DOHH2 (cell line): ENCODE measurements at regions not wholly inside any gene's neighbourhood (a gene's known extent, or its start where the extent isn't known, plus 50 kb on each side); places are given as distances from the start of the nearest gene placed in this dataset.

Experiments used
- EZH2phosphoT487 ChIP-seq: fragments of 200-600 bp; sonication (generic); IDR thresholded peaks from 2 replicates; pipeline ENCODE4 v1.6.1; 2017; ENCODE audit warnings: borderline replicate concordance, mild to moderate bottlenecking, antibody characterized with exemption, low read length, moderate library complexity, mixed read lengths
- TF ChIP-seq, protein P1 (sequence below): fragments of 200-600 bp; sonication (generic); IDR thresholded peaks from one replicate; pipeline ENCODE4 v1.5.1; 2014; ENCODE audit warnings: antibody characterized with exemption, mild to moderate bottlenecking, low read depth, low read length; ENCODE audit not compliant: poor library complexity, severe bottlenecking

DNA sequence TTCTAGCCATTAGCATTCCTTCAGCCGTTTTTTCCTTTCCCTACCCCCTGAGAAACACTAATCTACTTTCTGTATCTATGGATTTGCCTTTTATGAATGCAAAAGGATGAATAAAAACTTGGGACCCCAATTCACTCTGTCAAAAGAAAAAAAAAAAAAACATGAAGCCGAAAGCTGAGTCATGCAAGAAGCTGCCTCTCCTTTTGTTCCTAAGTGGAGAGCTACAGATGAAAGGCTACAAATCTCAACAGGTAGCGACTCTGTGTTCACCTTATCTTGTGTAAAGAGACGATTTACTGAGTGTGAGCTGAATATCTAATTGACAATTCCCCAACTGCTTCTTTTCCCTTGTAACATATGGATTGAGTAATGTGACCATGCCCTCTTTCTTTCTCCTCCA, 1072.8 kb downstream of the UQCRFS1 start:
- TF ChIP-seq, protein P1, sequence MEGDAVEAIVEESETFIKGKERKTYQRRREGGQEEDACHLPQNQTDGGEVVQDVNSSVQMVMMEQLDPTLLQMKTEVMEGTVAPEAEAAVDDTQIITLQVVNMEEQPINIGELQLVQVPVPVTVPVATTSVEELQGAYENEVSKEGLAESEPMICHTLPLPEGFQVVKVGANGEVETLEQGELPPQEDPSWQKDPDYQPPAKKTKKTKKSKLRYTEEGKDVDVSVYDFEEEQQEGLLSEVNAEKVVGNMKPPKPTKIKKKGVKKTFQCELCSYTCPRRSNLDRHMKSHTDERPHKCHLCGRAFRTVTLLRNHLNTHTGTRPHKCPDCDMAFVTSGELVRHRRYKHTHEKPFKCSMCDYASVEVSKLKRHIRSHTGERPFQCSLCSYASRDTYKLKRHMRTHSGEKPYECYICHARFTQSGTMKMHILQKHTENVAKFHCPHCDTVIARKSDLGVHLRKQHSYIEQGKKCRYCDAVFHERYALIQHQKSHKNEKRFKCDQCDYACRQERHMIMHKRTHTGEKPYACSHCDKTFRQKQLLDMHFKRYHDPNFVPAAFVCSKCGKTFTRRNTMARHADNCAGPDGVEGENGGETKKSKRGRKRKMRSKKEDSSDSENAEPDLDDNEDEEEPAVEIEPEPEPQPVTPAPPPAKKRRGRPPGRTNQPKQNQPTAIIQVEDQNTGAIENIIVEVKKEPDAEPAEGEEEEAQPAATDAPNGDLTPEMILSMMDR = no peak
- TF ChIP-seq EZH2phosphoT487 = no peak
